MM.1S (cell line): ENCODE measurements at regions not wholly inside any gene's neighbourhood (a gene's known extent, or its start where the extent isn't known, plus 50 kb on each side); places are given as distances from the start of the nearest gene placed in this dataset.

Experiments used
- DNase-seq: peaks from one replicate; pipeline ENCODE4 v3.0.0-alpha.2; 2015
- H2AFZ ChIP-seq: fragments of 300-600 bp; sonication (generic); 2 replicates; pipeline ENCODE4 v1.6.0; 2016; ENCODE audit warnings: antibody characterized with exemption, low read length
- H3F3A ChIP-seq: fragments of 300-600 bp; sonication (generic); 2 replicates; pipeline ENCODE4 v1.6.1; 2016; ENCODE audit warnings: mild to moderate bottlenecking, antibody characterized with exemption, low read length, moderate library complexity, mixed read lengths; ENCODE audit not compliant: insufficient read depth
- H3K27ac ChIP-seq: fragments of 300-600 bp; sonication (generic); 2 replicates; pipeline ENCODE4 v1.5.1; 2016; ENCODE audit warnings: mild to moderate bottlenecking, low read length
- H3K27me3 ChIP-seq: fragments of 300-600 bp; sonication (generic); replicated peaks from 2 replicates; pipeline ENCODE4 v1.6.0; 2016; ENCODE audit warnings: low read length; ENCODE audit not compliant: insufficient read depth
- H3K36me3 ChIP-seq: fragments of 300-600 bp; sonication (generic); replicated peaks from 2 replicates; pipeline ENCODE4 v1.6.1; 2016; ENCODE audit warnings: mild to moderate bottlenecking, low read length, mixed read lengths; ENCODE audit not compliant: insufficient read depth
- H3K4me1 ChIP-seq: fragments of 300-600 bp; sonication (generic); 2 replicates; pipeline ENCODE4 v1.6.1; 2016; ENCODE audit warnings: low read length, mixed read lengths
- H3K4me2 ChIP-seq: fragments of 300-600 bp; sonication (generic); 2 replicates; pipeline ENCODE4 v1.6.0; 2016; ENCODE audit warnings: low read depth, low read length
- H3K4me3 ChIP-seq: fragments of 300-600 bp; sonication (generic); 2 replicates; pipeline ENCODE4 v1.5.1; 2016; ENCODE audit warnings: low read length, mixed read lengths
- H3K79me2 ChIP-seq: fragments of 300-600 bp; sonication (generic); 2 replicates; pipeline ENCODE4 v1.6.1; 2016; ENCODE audit warnings: mixed run types, low read length, mixed read lengths
- H3K9ac ChIP-seq: fragments of 300-600 bp; sonication (generic); 2 replicates; pipeline ENCODE4 v1.6.1; 2016; ENCODE audit warnings: low read length, mixed read lengths
- H3K9me2 ChIP-seq: fragments of 300-600 bp; sonication (generic); replicated peaks from 2 replicates; pipeline ENCODE4 v1.6.1; 2016; ENCODE audit warnings: mild to moderate bottlenecking, low read length, mixed read lengths; ENCODE audit not compliant: insufficient read depth
- H3K9me3 ChIP-seq: fragments of 300-600 bp; sonication (generic); replicated peaks from 2 replicates; pipeline ENCODE4 v1.6.1; 2016; ENCODE audit warnings: mild to moderate bottlenecking, low read length, mixed read lengths; ENCODE audit not compliant: insufficient read depth
- H4K20me1 ChIP-seq: fragments of 300-600 bp; sonication (generic); 2 replicates; pipeline ENCODE4 v1.6.1; 2016; ENCODE audit warnings: mild to moderate bottlenecking, low read length, moderate library complexity, mixed read lengths; ENCODE audit not compliant: insufficient read depth
- CTCF ChIP-seq: fragments of 300-600 bp; sonication (generic); IDR thresholded peaks from 2 replicates; pipeline ENCODE4 v1.5.1; 2016; ENCODE audit warnings: antibody characterized with exemption, low read length, mixed read lengths
- EZH2 ChIP-seq: fragments of 300-600 bp; sonication (generic); optimal IDR thresholded peaks from 2 replicates; pipeline ENCODE3; 2017; ENCODE audit warnings: low read depth, mild to moderate bottlenecking, antibody characterized with exemption, low read length, mixed read lengths
- EZH2phosphoT487 ChIP-seq: fragments of 300-600 bp; sonication (generic); IDR thresholded peaks from 2 replicates; pipeline ENCODE4 v1.6.1; 2018; ENCODE audit warnings: antibody characterized with exemption, low read length

- H3K4me2 ChIP-seq, result no peak overlapping the region
- H2AFZ ChIP-seq, result no peak overlapping the region
- no peak overlapping the region for H3K9ac ChIP-seq
- no peaks in the 10 kb centered on the region for H3K4me1 ChIP-seq
- TF ChIP-seq EZH2 (no peak), EZH2phosphoT487 (no peak), CTCF (no peak)
- H3K27me3 ChIP-seq, result no peaks in the 10 kb centered on the region
- no peaks in the 10 kb centered on the region for H3K36me3 ChIP-seq
- H3F3A ChIP-seq, result no peaks in the 10 kb centered on the region
- H3K4me3 ChIP-seq, result no peak overlapping the region
- H3K9me2 ChIP-seq, result no peaks in the 10 kb centered on the region
- no peak for DNase-seq
- H3K9me3 ChIP-seq, result no peaks in the 10 kb centered on the region
- no peaks in the 10 kb centered on the region for H4K20me1 ChIP-seq
- H3K79me2 ChIP-seq, result no peaks in the 10 kb centered on the region
- no peak overlapping the region for H3K27ac ChIP-seq
Observed at GRCh38 chr6:40331545-40331944, 255.6 kb downstream of the LRFN2 start.

DNA sequence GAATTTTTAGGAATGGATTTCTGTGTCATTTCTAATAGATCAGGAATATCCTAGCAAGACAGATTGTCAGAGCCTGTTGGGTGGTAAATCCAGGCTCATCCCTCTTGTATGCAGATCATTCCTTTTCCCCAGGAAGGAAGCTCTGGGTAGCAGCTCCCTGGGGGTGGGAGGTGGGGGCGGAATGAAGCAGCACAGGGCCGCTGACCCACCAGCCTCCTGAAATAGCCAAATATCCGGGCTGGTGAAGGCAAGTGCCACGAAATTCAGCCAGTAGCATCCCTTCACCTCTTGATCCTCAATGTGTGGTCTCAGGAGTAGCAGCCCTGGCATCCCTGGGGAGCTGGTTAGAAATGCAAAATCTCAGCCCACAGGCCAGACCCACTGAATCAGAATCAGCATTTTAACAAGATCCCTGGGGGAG, 256.9 kb downstream of the LRFN2 start:
- Histone ChIP-seq H3K27ac (no peak overlapping the region), H3K4me1 (no peaks in the 10 kb centered on the region), H3K9me3 (no peaks in the 10 kb centered on the region), H3K9ac (no peak overlapping the region), H3K9me2 (no peaks in the 10 kb centered on the region), H3K36me3 (no peaks in the 10 kb centered on the region), H3K4me3 (no peak overlapping the region), H3K27me3 (no peaks in the 10 kb centered on the region), H3K4me2 (no peak overlapping the region), H3F3A (no peaks in the 10 kb centered on the region), H2AFZ (no peak overlapping the region), H4K20me1 (no peaks in the 10 kb centered on the region), H3K79me2 (no peaks in the 10 kb centered on the region)
- no peak for DNase-seq
- TF ChIP-seq EZH2, result no peak
- no peak for TF ChIP-seq CTCF
- no peak for TF ChIP-seq EZH2phosphoT487

DNA sequence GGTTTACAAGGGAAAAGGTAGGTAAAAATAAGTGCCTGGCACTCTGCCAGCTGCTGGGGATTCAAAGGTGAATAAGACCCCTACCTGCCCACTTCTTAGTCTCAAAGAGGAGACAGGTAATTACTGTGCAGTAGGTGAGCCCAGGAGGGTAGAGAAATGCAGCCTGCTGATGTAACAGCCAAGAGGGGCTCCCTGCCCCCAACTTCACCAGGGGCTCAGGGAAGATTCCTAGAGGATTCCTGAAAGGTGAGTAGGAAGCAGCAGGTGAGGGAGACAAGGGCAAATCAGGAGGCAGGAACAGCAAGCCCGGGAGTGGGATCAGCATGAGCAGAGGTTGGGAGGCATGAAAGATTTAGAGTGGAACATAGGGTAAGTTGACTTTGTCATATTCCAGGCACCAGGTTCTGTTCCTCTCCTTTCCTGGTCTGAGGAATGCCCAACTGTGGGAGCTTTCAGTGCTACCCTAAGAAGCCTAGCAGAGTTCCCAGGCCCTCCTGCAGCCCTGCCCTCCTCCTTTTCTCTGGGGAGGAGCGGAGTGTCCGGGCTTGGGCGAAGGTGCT, 258.1 kb downstream of the LRFN2 start:
- Histone ChIP-seq H3K4me1 (no peaks in the 10 kb centered on the region), H3K36me3 (no peaks in the 10 kb centered on the region), H3F3A (no peaks in the 10 kb centered on the region), H3K9me3 (no peaks in the 10 kb centered on the region), H3K79me2 (no peaks in the 10 kb centered on the region), H2AFZ (no peak overlapping the region), H3K9me2 (no peaks in the 10 kb centered on the region), H3K9ac (no peak overlapping the region), H4K20me1 (no peaks in the 10 kb centered on the region), H3K27ac (no peak overlapping the region), H3K4me3 (no peak overlapping the region), H3K27me3 (no peaks in the 10 kb centered on the region), H3K4me2 (no peak overlapping the region)
- DNase-seq, result no peak
- TF ChIP-seq EZH2phosphoT487, result no peak
- TF ChIP-seq EZH2, result no peak
- no peak for TF ChIP-seq CTCF
